ENCODE measurements at regions not wholly inside any gene's neighbourhood (a gene's known extent, or its start where the extent isn't known, plus 50 kb on each side); places are given as distances from the start of the nearest gene placed in this dataset.
"Not testable (repeated sequence)": the region's sequence is repeated elsewhere in the genome, so short reads cannot be mapped to it uniquely, and the experiment has no call there.

DNA sequence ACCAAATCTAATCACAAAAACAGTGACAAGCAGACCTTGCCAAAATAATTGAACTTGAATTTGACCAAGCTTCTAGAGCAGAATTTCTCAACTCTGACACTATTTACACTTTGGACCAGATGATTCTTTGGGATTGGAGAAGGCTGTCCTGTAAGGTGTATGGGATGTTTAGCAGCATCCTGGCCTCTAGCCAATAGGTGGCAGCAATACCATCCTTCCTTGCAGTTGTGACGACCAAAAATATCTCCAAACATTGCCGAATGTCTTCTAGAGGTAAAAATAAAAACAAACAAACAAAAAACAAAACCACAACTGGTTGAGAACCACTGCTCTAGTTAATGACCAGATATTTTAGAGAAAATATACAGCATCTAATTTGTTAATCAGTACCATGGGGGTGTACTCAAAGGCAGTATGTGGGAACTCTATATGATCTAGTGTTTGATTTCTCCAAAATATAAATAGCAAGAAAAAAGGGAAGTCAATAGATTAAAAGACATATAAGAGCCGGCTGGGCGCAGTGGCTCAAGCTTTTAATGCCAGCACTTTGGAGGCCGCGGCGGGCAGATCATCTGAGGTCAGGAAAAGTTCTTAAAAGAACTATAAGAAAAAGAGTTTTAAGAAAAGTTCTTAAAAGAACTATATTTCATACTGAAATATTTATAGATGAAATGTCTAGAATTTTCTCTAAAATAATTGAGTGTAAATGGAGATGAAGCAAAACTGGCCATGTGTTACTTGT, 60.9 kb upstream of the ZNF527 start (continued):
- TF ChIP-seq, protein P1, sequence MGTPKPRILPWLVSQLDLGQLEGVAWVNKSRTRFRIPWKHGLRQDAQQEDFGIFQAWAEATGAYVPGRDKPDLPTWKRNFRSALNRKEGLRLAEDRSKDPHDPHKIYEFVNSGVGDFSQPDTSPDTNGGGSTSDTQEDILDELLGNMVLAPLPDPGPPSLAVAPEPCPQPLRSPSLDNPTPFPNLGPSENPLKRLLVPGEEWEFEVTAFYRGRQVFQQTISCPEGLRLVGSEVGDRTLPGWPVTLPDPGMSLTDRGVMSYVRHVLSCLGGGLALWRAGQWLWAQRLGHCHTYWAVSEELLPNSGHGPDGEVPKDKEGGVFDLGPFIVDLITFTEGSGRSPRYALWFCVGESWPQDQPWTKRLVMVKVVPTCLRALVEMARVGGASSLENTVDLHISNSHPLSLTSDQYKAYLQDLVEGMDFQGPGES (IDR thresholded peaks at IDR 0.05) = no peak
- TF ChIP-seq RAD51 (IDR thresholded peaks at IDR 0.05) (no peak), SRF (IDR thresholded peaks at IDR 0.05; ENCODE audit: low read depth in 2 of 2, low read length in 2 of 2) (no peak)

DNA sequence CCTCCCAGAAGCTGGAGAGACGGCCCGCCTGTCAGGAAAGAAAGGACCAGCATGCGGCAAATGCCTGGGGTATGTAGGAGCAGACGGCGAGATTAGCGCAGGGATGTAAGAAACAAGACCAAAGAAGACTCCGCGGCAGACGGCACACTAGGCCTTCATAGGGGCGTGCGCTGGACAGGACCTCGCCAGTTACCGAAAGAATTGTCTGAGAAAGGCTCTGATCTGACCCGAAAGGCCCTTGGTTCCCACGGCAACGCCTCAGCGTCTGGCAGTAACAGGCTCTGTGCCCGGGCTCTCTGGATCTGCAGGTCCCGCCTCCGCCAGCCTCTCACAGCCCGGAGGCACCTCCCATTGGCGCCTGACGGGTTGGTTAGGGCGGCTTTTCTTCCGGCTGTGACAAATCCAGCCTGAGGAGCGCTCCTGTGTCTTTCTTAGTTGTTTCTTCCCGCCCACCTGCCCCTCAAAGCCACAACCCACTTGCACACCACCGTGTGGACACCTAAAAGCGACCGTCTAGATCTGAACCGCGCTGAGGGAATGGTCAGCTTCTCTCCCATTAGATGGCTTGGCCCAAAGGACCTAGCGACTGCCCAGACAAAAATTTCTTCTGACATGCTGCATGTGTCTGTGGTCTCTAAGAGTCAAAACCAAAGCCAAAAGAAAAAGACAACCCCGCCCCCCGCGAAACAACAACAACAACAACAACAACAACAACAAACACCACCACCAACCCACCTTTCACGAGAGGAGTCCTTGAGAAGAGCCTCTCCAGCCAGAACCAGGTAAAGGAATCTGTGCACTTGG, 58.2 kb upstream of the ZNF527 start:
- not testable (repeated sequence) for BruUV-seq (replicated peaks); FAIRE-seq

More for the DNA sequence above, 58.2 kb upstream of the ZNF527 start:
- H3K79me2 ChIP-seq (ENCODE audit: control insufficient read depth, insufficient read depth, low read length); H3K27ac ChIP-seq (ENCODE audit: control insufficient read depth, insufficient read depth); intact Hi-C loops (cut with micrococcal nuclease; ENCODE audit: unreplicated experiment); H3K9ac ChIP-seq (ENCODE audit: control insufficient read depth, insufficient read depth, low read length); H3K36me3 ChIP-seq (ENCODE audit: control insufficient read depth in 2 of 2, insufficient read depth in 2 of 2, low read length in 1 of 2); H4K20me1 ChIP-seq (ENCODE audit: control insufficient read depth, insufficient read depth); H3K9me3 ChIP-seq (replicated peaks; ENCODE audit: control insufficient read depth, insufficient read depth, low read length); SMC1A ChIA-PET (ENCODE audit: uncharacterized antibody, unreplicated experiment); CTCF ChIA-PET; RAD21 ChIA-PET (ENCODE audit: unreplicated experiment); H3K27me3 ChIP-seq (replicated peaks in 1 of 2; ENCODE audit: control insufficient read depth in 2 of 2, insufficient read depth in 2 of 2, low read length in 1 of 2); POLR2A ChIA-PET; DNase-seq (ENCODE audit: low read depth, low spot score); H3K4me1 ChIP-seq (ENCODE audit: control insufficient read depth, insufficient read depth, low read length): not testable (repeated sequence)
- TF ChIP-seq, protein P2, sequence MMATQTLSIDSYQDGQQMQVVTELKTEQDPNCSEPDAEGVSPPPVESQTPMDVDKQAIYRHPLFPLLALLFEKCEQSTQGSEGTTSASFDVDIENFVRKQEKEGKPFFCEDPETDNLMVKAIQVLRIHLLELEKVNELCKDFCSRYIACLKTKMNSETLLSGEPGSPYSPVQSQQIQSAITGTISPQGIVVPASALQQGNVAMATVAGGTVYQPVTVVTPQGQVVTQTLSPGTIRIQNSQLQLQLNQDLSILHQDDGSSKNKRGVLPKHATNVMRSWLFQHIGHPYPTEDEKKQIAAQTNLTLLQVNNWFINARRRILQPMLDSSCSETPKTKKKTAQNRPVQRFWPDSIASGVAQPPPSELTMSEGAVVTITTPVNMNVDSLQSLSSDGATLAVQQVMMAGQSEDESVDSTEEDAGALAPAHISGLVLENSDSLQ (IDR thresholded peaks at IDR 0.05) = peak; percentile 26; the same call in 1 of the 2 replicates
- in situ Hi-C loops (cut with MboI) = loop anchor here (10.0 kb wide), 1 partner anchor 342 kb away; the partner anchor contains the start of gene ZFP30
- WGBS (ENCODE audit: insufficient coverage, insufficient replicate concordance, low lambda C conversion rate, missing lambda C conversion rate) = 27% methylated on average over 33 of the region's 37 CpGs
- peak; percentile 13; the same call in 1 of the 3 replicates for ATAC-seq
- H3K4me3 ChIP-seq = peak overlapping the region; percentile 55
- H3K4me2 ChIP-seq (ENCODE audit: control insufficient read depth, insufficient read depth) = peak overlapping the region; percentile 44; the same call in 1 of the 2 replicates
- peak overlapping the region; percentile 28 for H2AFZ ChIP-seq (ENCODE audit: control insufficient read depth, low read depth, low read length)
